ENCODE measurements at regions not wholly inside any gene's neighbourhood (a gene's known extent, or its start where the extent isn't known, plus 50 kb on each side); places are given as distances from the start of the nearest gene placed in this dataset.

DNA sequence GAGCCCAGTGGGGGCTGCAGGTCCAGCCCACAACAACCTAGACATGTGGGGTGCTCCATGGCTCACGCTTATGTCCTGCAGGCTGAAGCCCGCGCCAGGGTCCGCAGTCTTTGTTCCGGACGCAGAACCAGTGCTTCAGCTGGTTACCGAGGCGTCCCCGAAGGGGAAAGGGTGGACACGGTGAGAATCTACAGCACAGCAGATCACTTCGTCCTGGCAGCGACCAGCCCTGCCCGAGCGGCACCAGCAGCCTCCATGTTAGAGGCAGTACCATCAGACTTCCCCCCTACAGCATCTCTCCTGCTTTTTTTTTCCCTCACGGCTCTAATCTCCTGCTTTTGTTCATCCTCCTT is 1736.4 kb downstream of the TP53TG3F start:
- TF ChIP-seq, protein P1, sequence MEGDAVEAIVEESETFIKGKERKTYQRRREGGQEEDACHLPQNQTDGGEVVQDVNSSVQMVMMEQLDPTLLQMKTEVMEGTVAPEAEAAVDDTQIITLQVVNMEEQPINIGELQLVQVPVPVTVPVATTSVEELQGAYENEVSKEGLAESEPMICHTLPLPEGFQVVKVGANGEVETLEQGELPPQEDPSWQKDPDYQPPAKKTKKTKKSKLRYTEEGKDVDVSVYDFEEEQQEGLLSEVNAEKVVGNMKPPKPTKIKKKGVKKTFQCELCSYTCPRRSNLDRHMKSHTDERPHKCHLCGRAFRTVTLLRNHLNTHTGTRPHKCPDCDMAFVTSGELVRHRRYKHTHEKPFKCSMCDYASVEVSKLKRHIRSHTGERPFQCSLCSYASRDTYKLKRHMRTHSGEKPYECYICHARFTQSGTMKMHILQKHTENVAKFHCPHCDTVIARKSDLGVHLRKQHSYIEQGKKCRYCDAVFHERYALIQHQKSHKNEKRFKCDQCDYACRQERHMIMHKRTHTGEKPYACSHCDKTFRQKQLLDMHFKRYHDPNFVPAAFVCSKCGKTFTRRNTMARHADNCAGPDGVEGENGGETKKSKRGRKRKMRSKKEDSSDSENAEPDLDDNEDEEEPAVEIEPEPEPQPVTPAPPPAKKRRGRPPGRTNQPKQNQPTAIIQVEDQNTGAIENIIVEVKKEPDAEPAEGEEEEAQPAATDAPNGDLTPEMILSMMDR (IDR thresholded peaks at IDR 0.05 in 2 of 3, conservative IDR thresholded peaks at IDR 0.05 in 1 of 3; ENCODE audit: borderline replicate concordance in 1 of 3, insufficient read depth in 1 of 3, low read depth in 2 of 3, low read length in 2 of 3), result no peak
- no peak for TF ChIP-seq FOSL1 (IDR thresholded peaks at IDR 0.05; ENCODE audit: low read depth)

All from HCT116 (cell line).